OCI-LY7 (cell line): ENCODE measurements at regions not wholly inside any gene's neighbourhood (a gene's known extent, or its start where the extent isn't known, plus 50 kb on each side); places are given as distances from the start of the nearest gene placed in this dataset.

Source experiments
- CTCF ChIP-seq: fragments of 200-600 bp; sonication (generic); conservative IDR thresholded peaks from 2 replicates; pipeline ENCODE4 v1.5.1; 2014; ENCODE audit warnings: mild to moderate bottlenecking, antibody characterized with exemption, low read length, moderate library complexity, mixed read lengths
- EZH2phosphoT487 ChIP-seq: fragments of 200-600 bp; sonication (generic); IDR thresholded peaks from 2 replicates; pipeline ENCODE4 v1.6.1; 2018; ENCODE audit warnings: low read depth, borderline replicate concordance, mild to moderate bottlenecking, mixed run types, antibody characterized with exemption, low read length, moderate library complexity, mixed read lengths

- no peak for TF ChIP-seq EZH2phosphoT487
- no peak for TF ChIP-seq CTCF
These were observed 504.7 kb upstream of the NR2F2 start for GRCh38 chr15:95825671-95826411.
